ENCODE measurements at regions not wholly inside any gene's neighbourhood (a gene's known extent, or its start where the extent isn't known, plus 50 kb on each side); places are given as distances from the start of the nearest gene placed in this dataset.
A peak's percentile ranks its signal among the peaks of the same experiment; 100 is the strongest.

DNA sequence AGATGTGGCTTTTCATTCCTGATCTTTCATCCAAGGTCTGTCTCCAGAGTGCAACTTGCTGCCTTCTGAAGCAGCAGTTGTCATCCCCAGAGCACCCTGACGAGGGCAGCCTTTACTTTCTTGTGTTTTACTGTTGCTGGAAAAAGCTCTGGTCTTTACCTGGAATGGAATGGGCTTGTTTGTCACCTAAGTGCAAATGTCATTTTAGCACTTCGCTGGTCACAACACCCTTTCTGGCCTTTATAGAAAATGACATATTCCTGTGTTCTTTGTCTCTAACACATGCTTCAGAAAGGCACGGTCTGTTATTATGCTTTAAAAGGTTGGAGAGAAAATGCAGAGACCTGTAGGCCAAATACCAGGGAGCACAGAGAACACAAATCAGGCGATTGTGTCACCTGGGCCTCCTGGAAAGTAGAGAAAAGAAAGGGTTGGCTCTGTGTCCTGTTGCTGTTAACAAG is 332.7 kb upstream of the IGFBP7 start:
- no peak overlapping the region for H2AFZ ChIP-seq (ENCODE audit: low read length)

DNA sequence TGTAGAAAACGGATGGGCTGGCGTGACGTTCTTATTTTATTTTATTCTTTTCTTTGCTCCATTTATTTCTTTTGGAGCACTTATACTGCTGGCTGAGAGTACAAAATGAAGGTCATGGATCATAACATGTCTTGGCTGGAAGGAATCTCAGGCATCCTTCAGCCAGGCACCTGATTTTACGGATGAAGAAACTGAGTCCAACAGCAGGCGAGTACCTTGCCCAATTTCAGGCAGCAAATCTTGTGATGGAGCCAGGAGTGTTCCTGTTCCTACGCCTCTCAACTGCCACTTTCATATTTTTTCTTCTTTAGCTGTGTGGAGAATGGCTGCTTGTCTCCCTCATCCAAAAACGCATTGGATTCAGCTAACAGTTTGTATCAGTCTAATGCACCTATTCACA is 332.1 kb upstream of the IGFBP7 start:
- no peak overlapping the region for H3K9ac ChIP-seq (ENCODE audit: low read length)
- no peak overlapping the region for H3K27ac ChIP-seq (ENCODE audit: low read depth, low read length, poor library complexity, severe bottlenecking)
- no peaks in the 10 kb centered on the region for H3K79me2 ChIP-seq (ENCODE audit: insufficient read depth, low read length)
- no peaks in the 10 kb centered on the region for H3K9me2 ChIP-seq (ENCODE audit: low read depth, low read length)
- no peak overlapping the region for H3K4me2 ChIP-seq (ENCODE audit: low read length)
- no peaks in the 10 kb centered on the region for H3K27me3 ChIP-seq (ENCODE audit: insufficient read depth, low read length)
- H2AFZ ChIP-seq (ENCODE audit: low read length) = no peak overlapping the region
- no peaks in the 10 kb centered on the region for H3K4me1 ChIP-seq (ENCODE audit: insufficient read depth, low read length, severe bottlenecking)
- H3K4me3 ChIP-seq (ENCODE audit: low read depth, low read length, poor library complexity, severe bottlenecking) = no peak overlapping the region
- TF ChIP-seq, protein P1, sequence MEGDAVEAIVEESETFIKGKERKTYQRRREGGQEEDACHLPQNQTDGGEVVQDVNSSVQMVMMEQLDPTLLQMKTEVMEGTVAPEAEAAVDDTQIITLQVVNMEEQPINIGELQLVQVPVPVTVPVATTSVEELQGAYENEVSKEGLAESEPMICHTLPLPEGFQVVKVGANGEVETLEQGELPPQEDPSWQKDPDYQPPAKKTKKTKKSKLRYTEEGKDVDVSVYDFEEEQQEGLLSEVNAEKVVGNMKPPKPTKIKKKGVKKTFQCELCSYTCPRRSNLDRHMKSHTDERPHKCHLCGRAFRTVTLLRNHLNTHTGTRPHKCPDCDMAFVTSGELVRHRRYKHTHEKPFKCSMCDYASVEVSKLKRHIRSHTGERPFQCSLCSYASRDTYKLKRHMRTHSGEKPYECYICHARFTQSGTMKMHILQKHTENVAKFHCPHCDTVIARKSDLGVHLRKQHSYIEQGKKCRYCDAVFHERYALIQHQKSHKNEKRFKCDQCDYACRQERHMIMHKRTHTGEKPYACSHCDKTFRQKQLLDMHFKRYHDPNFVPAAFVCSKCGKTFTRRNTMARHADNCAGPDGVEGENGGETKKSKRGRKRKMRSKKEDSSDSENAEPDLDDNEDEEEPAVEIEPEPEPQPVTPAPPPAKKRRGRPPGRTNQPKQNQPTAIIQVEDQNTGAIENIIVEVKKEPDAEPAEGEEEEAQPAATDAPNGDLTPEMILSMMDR (IDR thresholded peaks at IDR 0.05; ENCODE audit: low read length) = no peak
- no peak for TF ChIP-seq EZH2 (IDR thresholded peaks at IDR 0.05; ENCODE audit: borderline replicate concordance, low read length)
- no peaks in the 10 kb centered on the region for H3F3A ChIP-seq (ENCODE audit: insufficient read depth, low read length)
- H3K36me3 ChIP-seq (ENCODE audit: insufficient read depth, low read length) = no peaks in the 10 kb centered on the region
- H3K9me3 ChIP-seq (ENCODE audit: low read length) = no peaks in the 10 kb centered on the region
- no peaks in the 10 kb centered on the region for H4K20me1 ChIP-seq (ENCODE audit: insufficient read depth, low read length)

More for the DNA sequence above, 332.7 kb upstream of the IGFBP7 start:
- no peaks in the 10 kb centered on the region for H3K36me3 ChIP-seq (ENCODE audit: insufficient read depth, low read length)
- H3K27me3 ChIP-seq (ENCODE audit: insufficient read depth, low read length) = no peaks in the 10 kb centered on the region
- H3K9me2 ChIP-seq (ENCODE audit: low read depth, low read length) = no peaks in the 10 kb centered on the region
- no peaks in the 10 kb centered on the region for H3K79me2 ChIP-seq (ENCODE audit: insufficient read depth, low read length)
- H3K4me2 ChIP-seq (ENCODE audit: low read length) = no peak overlapping the region
- TF ChIP-seq EZH2 (IDR thresholded peaks at IDR 0.05; ENCODE audit: borderline replicate concordance, low read length) = no peak
- TF ChIP-seq, protein P1 (IDR thresholded peaks at IDR 0.05; ENCODE audit: low read length) = peak; percentile 72
- H3K27ac ChIP-seq (ENCODE audit: low read depth, low read length, poor library complexity, severe bottlenecking) = no peak overlapping the region
- no peak overlapping the region for H3K4me3 ChIP-seq (ENCODE audit: low read depth, low read length, poor library complexity, severe bottlenecking)
- no peaks in the 10 kb centered on the region for H3K4me1 ChIP-seq (ENCODE audit: insufficient read depth, low read length, severe bottlenecking)
- H3K9ac ChIP-seq (ENCODE audit: low read length) = no peak overlapping the region
- no peaks in the 10 kb centered on the region for H3F3A ChIP-seq (ENCODE audit: insufficient read depth, low read length)
- no peaks in the 10 kb centered on the region for H3K9me3 ChIP-seq (ENCODE audit: low read length)
- no peaks in the 10 kb centered on the region for H4K20me1 ChIP-seq (ENCODE audit: insufficient read depth, low read length)

- Histone ChIP-seq H3K4me2 (ENCODE audit: low read length) (no peak overlapping the region), H3K27ac (ENCODE audit: low read depth, low read length, poor library complexity, severe bottlenecking) (no peak overlapping the region), H3K9ac (ENCODE audit: low read length) (no peak overlapping the region), H3F3A (ENCODE audit: insufficient read depth, low read length) (no peaks in the 10 kb centered on the region), H3K9me2 (ENCODE audit: low read depth, low read length) (no peaks in the 10 kb centered on the region), H3K36me3 (ENCODE audit: insufficient read depth, low read length) (no peaks in the 10 kb centered on the region), H2AFZ (ENCODE audit: low read length) (no peak overlapping the region), H3K27me3 (ENCODE audit: insufficient read depth, low read length) (no peaks in the 10 kb centered on the region), H3K9me3 (ENCODE audit: low read length) (no peaks in the 10 kb centered on the region), H3K4me3 (ENCODE audit: low read depth, low read length, poor library complexity, severe bottlenecking) (no peak overlapping the region), H3K4me1 (ENCODE audit: insufficient read depth, low read length, severe bottlenecking) (no peaks in the 10 kb centered on the region), H3K79me2 (ENCODE audit: insufficient read depth, low read length) (no peaks in the 10 kb centered on the region), H4K20me1 (ENCODE audit: insufficient read depth, low read length) (no peaks in the 10 kb centered on the region)
- no peak for TF ChIP-seq EZH2 (IDR thresholded peaks at IDR 0.05; ENCODE audit: borderline replicate concordance, low read length)
- TF ChIP-seq, protein P1 (IDR thresholded peaks at IDR 0.05; ENCODE audit: low read length) = no peak
These were observed 327.5 kb upstream of the IGFBP7 start for GRCh38 chr4:57437649-57438048.

All from OCI-LY1 (cell line).